Left colon (tissue), 2 donors: ENCODE measurements at regions not wholly inside any gene's neighbourhood (a gene's known extent, or its start where the extent isn't known, plus 50 kb on each side); places are given as distances from the start of the nearest gene placed in this dataset.

ENCODE experiments used
- ATAC-seq: fragments of 200-7000 bp; cut with Tn5 transposase; one replicate; pipeline ENCODE4 v1.9.1; 2020; ENCODE audit warnings: mild to moderate bottlenecking, moderate library complexity
- DNase-seq, 2 donors: peaks; one replicate each; pipeline ENCODE4 v3.0.0-alpha.2; 2020
- intact Hi-C, 2 donors: fragments of 100-400 bp; cut with DNase I in 1 of 2; cut with micrococcal nuclease in 1 of 2; formaldehyde crosslinking; loops; one replicate each; pipeline versions ENCODE4 v1.11.2 to v1.14.0; 2022; cut with DNase I, micrococcal nuclease
- donor health status: DM: no; HTN: no; CAD: no.
- donor health status: DM: yes; HTN: yes; CAD: no.

DNA sequence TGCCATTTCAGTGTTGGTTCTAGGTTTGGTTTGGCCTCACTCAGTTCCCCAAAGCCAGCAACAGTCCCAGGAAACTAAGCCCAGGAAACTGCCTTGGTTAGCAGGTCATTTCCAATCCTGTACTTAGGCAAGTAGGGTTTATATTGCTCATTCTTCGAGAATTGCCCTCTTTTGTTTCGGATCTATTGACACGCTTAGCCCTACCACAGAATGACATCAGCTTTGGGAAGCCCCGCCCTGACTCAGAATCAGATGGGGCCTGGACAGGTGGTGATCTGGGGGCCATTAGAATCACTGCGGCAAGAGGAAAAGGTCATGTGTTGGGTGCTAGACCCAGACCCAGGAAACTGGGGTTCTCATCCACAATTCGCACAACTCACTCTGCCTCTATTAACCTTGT, 578.2 kb downstream of the QKI start:
- DNase-seq, result no peak
- intact Hi-C loops, result no loop called here
- ATAC-seq, result no peak

DNA sequence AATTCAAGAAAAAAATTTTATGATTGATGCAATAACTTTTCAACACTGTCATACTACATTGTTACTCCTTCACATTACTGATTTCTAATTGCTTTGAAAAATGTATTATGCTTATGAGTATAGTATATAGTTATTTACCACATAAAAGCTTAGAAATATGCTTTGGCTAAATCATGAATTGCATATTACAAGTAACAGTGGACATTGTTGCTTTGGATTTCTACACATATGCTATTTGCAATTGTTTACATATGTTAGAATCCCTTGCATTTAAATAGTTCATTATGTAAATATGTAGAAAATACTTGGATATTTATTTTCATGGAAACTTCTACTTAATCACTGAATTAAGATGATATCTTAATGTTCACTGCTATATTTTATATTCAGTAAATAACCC, 577.5 kb downstream of the QKI start:
- ATAC-seq (no peak), DNase-seq (no peak)
- intact Hi-C loops, result no loop called here

DNA sequence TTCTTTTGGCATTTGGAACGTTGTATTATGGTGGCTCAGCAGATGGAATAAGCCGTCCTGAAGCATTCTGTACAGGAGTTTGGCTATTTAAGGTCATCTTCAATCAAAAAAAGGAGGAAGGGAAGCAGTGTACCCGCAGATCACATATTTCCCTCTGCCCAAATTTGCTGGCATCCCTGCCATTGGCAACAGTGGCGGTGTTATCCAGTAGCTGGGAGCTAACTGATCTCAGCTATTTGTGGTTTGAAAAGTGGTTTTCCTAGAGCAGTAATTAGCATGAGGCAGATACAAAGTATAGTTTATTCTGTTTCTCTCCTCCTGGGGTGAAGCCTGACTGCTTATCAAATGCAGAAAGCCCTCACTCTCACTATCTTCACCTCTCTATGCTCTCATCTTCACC, 576.8 kb downstream of the QKI start:
- no peak for DNase-seq
- no peak for ATAC-seq
- intact Hi-C loops, result no loop called here

DNA sequence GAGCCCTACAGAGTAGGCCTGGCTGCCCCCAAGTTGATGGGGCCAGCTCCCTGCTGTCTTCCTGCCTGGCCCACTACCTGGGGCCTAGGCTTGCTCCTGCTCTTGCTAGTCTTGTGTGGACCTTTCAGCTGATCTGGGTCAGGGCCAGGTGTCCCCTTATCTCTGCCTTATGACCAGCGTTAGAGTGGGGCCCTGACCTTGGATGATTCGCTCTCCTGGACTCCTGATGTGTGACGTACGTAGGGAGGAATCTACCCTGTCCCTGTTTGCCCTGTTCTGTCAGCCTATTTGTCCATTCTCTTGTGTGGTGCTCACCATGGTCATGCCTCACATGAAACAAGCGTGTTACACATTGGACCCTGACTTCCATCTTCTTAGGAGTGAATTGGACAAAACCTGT, 571.8 kb downstream of the QKI start:
- no peak for DNase-seq
- intact Hi-C loops, result no loop called here
- ATAC-seq, result no peak

DNA sequence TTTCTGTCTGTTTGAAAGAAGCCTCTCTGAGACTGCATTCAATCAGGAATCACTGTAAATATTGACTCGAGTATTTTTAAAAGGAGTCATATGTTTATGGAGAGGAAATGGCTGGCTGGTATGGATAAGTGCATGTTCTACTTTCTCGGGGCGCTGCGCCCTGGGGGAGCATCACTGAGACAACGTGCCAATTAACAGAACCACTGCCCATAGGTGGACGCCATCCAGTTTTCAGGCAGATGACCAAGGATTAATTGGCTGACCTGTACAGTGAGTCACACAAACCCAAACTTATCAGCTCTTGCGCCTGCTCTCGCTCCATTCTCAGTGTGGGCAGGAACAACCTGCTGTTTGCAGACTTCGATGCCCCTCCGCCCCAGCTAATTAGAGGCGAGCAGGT, 571.2 kb downstream of the QKI start:
- DNase-seq (no peak), ATAC-seq (no peak)
- intact Hi-C loops, result no loop called here

DNA sequence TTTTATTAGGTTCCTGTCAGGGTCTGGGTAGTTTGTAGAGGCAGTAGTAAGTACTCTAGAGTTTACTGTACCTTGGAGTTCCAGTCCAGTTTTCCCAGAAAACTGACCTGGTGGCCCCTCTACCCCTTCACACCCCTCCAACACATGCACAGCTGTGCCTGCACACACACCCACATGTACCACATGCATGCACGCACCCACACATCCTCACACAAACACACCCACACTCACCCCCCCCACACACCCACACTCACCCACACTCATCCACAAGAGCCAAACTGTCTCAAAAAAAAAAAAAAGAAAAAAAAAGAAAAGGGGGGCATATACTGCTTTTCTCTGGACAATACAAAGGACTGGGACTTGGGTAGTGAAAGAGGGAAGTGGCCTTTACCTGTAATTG, 570.5 kb downstream of the QKI start:
- no peak for DNase-seq
- ATAC-seq, result no peak
- intact Hi-C loops, result no loop called here

DNA sequence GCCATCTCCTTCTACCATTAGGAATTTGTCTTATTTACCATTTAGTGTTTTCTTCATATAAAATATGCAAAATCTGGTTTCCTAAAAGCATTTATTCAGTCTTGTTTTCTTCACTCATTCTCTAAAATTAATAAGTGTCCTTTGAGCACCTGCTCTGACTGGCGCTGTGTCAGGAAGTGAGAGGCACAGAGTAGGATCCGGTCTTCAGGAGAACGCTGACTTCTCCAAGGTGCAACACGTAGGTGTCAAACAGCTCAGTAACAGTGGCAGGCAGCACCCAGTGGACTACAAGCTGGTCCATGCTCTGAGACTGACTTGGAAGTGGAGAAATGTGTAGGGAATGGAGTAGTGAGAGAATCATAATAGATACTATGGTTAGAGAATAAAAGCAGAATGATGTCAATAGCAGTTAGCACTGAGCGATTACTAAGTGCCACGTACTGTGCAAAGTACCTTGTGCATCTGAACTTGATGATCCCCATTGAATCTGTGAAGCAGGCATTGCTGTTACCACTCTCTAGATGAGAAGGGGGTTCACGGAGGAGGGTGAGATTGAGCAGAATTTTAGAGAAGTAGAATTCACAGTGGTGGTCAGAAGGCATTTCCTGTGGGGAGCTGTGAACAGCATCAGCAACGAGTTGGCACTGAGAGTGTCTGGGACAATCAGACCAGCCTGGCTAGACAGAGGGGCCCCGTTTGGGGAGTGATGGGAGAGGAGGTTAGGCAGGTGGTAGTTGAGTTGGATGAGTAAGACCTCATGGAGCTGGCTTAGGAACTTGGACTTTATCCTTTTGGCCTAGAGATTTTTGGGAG, 569.8 kb downstream of the QKI start:
- ATAC-seq, result no peak
- intact Hi-C loops, result no loop called here
- no peak for DNase-seq

DNA sequence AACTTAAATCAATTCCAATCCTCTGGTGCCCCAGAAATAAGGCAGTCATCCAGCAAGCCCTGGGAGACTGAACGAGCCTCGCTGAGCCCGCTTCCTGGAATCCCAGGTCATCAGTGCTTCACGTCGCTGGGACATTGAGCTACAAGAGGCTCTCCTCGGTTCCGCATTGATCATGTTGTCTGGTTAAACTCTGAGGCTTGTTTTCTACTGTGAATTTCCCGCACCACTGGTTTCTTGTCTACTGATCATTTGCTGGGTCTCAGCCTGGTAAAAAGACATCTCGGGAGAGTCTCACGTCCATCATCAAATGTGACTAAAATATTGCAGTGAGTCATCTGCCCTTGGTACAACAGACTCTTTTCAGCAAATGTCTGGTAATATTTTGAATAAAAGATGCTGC, 569.2 kb downstream of the QKI start:
- ATAC-seq (no peak), DNase-seq (no peak)
- intact Hi-C loops, result no loop called here

DNA sequence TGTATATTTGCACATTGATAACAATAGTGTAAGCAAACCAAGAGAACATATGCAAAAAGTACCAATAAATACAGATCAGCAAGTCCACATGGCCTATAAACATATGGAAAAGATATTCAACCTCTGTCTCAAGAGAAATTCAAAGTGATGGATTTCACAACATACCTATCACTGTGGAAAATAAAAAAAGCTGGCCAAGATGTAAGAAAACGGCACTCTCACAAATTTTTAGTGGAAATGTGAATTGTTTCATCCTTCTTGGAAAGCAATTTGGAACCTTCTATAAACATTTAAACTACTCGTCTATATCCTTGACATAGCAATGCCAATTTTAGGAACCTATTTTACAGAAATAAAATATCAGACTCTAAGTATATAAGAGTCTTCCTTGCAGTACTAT, 559.8 kb downstream of the QKI start:
- no peak for DNase-seq
- ATAC-seq, result no peak
- intact Hi-C loops, result no loop called here

DNA sequence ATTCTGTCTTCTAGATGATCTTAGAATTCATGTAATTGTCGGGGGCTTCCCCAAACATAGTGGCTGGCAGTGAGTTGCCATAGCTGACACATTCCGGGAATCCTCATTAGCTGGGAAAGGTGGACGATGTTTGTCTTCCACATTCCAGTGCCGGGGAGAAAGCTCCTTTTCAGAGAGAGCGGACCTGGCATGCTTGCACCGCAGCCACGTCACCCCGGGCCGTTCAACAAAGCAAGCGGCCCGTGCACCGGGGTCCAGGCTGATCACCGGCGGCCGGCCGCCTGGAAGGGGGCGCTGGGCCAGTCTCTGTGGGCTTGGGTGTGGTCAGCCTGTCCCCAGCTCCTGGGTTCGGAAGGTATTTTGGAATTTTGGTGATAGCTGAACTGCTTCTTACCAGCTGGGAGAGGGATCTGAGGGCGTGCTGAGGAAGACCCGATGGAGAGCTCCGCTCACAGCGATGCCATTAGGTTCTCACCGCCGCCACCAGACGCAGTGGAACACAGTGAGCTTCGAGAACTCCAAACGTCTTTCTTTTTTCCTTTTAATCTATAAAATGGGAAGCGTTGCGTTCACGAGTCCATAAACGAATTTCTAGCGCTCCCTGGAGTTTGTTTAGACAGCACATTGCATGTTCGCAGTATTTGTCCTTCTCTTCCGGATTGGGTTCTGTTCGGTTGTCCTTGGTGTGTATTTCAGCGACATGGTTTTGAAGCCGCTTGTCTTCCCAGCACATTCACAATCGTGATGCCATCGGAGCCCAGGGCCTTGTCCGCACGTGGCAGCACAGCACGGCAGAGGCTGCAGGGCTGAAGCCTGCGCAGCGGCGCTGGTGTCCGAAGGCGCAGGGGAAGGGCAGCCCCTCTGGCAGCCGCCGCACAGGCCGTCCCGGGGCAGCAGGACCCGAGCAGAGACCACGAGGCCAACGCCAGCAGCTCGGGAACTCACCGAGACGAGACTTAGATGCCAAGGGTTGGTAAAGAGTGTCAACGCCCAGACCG, 557.6 kb downstream of the QKI start:
- intact Hi-C loops, result no loop called here
- ATAC-seq, result no peak
- no peak for DNase-seq

DNA sequence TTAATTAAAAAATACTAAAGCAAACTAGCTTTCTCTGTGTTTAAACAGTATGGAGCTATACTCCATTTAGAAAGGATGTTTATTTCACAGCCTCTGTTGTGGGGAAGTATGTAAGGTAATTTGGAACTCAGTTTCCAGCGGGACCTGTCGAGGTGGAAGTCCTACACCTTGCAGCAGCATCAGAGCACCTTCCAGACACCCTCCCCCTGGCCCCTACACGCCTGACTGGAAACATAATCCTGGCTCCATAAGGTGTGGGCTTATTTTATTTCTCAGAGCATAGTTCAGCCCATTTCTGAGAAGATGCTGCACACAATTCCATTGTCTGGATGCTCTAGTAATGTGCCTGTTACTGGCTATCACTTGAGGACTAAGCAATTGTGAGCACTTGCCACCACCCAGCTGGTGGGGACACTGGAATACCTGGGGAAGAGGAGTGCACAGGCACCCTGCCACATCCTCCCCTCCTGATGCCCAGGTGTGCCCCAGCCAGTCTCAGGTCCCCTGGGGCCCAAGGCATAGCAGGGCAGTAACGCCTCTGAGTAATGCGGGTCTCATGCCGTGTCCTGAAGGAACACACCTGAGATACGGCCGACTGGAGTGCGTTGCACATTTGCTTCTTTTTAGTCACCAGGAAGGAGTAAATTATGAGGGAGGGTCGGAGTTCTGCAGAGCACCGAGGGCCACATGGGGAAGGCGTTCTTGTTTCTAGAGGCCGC, 556.5 kb downstream of the QKI start:
- DNase-seq, result no peak
- intact Hi-C loops, result no loop called here
- ATAC-seq, result no peak

DNA sequence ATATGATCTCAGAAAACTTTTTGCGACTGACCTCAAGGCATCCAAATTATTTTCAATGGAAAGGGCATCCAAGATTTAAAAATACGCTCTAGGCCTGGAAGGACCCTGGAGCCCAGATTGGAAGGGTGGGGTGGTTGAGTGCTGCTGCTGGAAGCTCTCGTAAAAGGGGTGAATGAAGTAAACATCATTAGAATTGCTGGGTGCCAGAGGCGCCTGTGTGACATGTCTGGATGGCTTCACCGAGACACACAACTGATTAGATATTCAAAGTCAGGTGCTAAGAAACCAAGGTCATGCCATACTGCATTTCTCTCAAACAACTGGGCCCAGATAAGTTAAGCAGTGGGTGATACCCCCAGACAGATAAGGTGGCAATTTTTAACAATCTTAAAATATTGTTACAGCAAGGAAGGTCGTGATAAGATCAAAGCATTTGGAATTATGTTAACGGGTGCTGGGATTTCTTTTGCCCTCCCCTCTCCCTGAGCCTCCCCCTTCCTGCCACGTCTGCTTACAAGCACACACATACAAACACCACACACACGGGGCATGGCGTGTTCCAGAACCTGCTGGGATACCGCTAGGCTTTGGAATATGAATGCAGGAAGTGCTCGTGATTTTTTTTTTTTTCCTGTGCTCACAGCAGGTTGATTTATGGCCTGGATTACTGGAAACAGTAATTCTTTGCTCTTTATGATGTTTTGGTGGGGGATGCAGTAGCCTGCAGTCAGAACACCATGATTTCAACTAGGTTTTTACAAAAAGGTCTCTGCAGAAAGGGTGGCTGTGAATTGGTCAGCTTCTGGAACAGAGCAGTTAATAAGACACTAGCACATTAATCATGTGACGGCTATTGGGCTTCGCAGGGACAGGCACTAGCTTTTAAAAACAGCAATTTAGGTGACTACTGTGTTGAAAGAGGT, 551.2 kb downstream of the QKI start:
- no peak for ATAC-seq
- intact Hi-C loops, result no loop called here
- peak in 1 of 2 donors; percentile 34 for DNase-seq

DNA sequence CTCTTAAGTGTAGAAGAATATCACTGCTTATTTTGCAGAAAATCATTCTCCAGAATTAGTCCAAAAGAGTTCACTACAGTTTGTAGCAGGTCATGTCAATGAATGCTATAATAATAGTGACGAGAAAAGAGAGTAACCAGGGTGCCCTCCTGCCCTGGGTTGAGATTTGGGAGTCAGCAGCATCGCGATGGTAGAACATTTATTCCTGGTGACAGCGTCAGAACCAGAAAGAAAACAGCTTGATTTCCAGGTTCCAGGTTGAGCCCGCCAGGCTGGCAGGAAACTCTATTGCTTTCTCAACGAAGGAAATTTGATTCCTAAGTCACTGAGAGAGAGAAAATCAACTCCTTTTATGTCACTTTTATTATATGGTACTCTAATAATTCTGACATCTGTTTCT, 550.3 kb downstream of the QKI start:
- ATAC-seq (no peak), DNase-seq (no peak)
- intact Hi-C loops, result no loop called here

DNA sequence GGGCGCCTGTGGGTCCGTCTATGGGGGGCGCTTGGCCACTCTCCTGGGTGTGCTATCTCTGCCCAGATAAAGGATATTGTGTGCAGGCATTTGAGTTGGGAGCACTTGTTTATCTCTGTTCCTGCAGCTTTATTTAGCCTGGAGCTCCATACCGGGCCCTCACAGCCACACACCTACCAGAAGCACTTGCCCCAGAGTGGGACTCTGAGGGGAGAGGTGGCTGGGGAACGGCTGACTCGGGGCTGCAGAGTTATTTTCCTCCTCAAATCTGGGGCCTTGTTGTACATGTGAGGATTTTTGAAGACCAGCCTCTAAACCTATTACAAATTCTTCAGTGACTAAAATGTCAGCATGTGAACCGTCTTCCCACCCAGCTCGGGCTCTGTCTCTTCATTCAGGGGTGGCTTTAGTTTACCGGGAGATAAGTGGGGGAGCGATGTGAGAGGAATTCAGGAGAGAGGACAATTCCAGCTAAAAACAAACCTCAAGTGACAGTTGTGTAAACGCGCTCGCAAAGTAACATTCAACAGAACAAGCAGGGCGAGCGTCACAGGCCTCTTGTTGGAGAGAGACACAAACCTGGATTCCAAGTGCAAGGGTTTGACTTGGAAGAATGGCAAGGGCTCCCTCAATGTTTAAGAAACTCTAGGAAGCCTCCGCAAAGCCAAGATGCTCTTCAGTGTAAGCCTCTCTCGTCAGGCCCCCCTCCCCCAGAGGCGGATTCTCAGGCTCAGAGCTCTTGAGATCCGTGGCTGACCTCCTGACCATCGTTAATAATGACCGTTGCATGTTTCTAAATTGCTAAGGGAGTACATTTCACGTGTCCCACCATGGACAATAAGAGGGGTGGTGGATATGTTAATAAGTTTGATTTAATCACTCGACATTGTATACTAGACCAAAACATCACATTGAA, 548.9 kb downstream of the QKI start:
- intact Hi-C loops, result no loop called here
- DNase-seq (no peak), ATAC-seq (no peak)

DNA sequence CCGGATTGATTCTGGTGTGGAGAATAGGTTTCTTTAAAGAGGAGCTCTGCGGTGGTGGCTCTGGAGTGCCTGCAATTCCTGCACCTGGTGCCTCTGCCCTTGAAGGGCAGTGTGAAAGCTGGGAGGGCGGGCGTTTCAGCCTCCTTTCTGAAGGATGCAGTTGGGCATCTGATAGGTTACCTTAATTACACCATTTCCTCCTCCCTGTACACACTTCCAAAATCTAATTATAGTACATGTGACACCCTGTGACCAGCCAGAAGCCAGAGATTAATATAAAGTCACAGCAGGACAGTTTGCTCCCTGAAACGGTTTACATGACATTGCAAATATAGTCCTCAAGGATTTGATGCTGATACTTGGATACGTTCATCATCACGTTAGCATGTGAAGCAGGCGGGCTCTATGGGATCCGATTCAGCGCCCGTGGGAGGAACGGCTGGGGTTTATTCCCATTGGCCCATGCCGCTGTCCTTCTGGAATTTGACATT, 548.2 kb downstream of the QKI start:
- no peak for ATAC-seq
- intact Hi-C loops, result no loop called here

DNA sequence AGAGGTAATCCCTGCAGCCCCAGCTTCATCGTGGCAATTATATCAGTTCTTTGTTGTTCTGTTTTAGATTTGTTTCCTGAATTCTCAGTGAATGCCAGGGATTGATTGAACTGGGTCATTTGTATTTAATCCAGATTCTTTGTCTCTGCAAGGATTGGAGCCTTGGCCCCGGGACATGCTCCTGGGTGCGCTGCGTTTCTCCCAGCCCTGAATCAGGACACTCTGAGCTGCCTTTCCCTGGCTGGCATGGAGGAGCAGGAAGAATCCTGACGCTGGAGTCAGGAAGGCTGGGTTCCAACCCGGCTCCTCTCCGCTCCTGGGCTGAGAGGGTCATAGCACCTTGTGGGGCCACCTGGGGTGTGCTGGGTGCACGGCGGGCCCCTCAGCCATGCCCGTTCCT, 545.6 kb downstream of the QKI start:
- intact Hi-C loops, result no loop called here
- no peak for ATAC-seq
- no peak for DNase-seq

More for the DNA sequence above, 548.2 kb downstream of the QKI start:
- no peak for DNase-seq

DNA sequence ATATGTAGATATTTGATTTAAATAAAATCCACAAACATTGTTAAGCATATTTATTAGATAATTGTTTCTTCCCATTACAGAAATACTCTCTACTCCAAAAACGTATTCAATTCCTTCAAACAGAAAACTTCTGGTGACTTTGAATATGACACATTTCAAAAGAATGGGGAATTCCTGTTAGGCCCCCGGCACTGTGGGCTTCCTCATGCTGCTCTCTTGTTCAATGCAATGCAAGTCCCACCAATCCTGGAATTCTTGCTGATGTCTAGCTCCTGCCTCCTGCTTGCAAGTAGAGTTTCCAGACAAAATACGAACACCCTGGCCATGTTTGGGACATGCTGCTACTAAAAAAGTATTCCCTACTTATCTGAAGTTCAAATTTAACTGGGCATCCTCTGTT, 544.1 kb downstream of the QKI start:
- intact Hi-C loops, result loop anchor here in 1 of 2 donors (5.0 kb wide), 1 partner anchor 531 kb away; no protein-coding TSS in a partner anchor
- no peak for DNase-seq
- ATAC-seq, result no peak
